ENCODE measurements at regions not wholly inside any gene's neighbourhood (a gene's known extent, or its start where the extent isn't known, plus 50 kb on each side); places are given as distances from the start of the nearest gene placed in this dataset.
"Not testable (repeated sequence)": the region's sequence is repeated elsewhere in the genome, so short reads cannot be mapped to it uniquely, and the experiment has no call there.

DNA sequence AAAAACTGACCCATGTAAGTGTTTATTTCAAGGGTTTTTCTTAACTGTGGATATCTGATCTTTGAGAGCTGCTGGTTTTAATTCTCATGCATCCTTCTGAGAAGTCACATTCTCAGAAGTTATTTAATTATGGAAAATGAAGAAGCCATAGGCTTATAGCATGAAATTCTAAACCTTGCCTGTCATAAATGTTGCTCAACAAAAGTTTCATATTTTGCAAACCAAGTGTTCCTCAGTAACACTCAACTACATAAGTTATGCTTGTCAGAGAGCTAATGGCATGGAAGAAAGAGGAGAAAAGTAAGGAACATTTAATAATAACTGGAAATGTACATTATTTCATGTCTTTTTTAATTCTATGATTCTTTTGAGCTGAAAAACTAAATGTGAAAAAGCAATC is 78.6 kb upstream of the MPP7 start:
- H3K9me3 Mint-ChIP-seq = no peaks in the 10 kb centered on the region
- no peak overlapping the region for H3K27ac Mint-ChIP-seq
- H3K4me3 Mint-ChIP-seq = no peak overlapping the region
- no peaks in the 10 kb centered on the region for H3K36me3 Mint-ChIP-seq (ENCODE audit: low read depth)
- peaks cover 11% of the 10 kb centered on the region for H3K27me3 Mint-ChIP-seq (ENCODE audit: low read depth)
- peaks cover 13% of the 10 kb centered on the region for H3K4me1 Mint-ChIP-seq (ENCODE audit: low read depth)

GRCh38 chr10:28381903-28382347 is 79.1 kb upstream of the MPP7 start:
- Mint-ChIP-seq H3K27ac (no peak overlapping the region), H3K36me3 (ENCODE audit: low read depth) (no peaks in the 10 kb centered on the region), H3K4me3 (no peak overlapping the region), H3K9me3 (no peaks in the 10 kb centered on the region), H3K27me3 (ENCODE audit: low read depth) (peaks cover 9% of the 10 kb centered on the region), H3K4me1 (ENCODE audit: low read depth) (peaks cover 14% of the 10 kb centered on the region)

DNA sequence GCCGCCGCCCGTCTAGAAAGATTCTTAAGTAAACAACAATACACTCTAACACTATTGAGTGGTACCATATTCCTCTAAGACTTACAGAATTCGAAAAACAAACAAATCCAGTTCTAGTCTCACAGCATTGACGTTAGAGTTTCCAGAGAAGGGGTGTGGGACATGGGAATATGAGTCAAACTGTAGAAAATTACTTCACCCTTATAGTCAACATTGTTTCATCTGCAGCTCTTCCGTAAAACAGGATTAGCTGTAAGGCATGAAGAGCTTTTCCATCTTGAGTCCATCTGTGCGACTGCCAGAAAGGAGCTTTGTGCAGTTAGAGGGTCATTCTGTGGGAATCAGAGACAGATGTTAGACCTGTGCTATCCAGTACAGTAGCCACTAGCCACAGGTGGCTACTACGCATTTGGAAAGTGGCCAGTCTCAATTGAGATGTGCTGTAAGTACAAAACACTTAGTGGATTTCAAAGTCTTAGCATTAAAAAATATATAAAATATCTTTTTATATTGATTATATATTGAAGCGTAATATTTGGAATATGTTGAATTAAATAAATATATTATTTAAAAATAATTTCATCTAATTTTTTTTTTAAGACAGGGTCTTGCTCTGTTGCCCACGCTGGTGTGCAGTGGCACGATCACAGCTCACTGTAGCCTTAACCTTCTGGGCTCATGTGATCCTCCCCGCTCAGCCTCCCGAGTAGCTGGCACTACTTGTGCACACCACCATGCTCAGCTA is 79.8 kb upstream of the MPP7 start:
- Mint-ChIP-seq H3K4me1 (ENCODE audit: low read depth) (peaks cover 14% of the 10 kb centered on the region), H3K27me3 (ENCODE audit: low read depth) (peaks cover 8% of the 10 kb centered on the region), H3K9me3 (no peaks in the 10 kb centered on the region), H3K36me3 (ENCODE audit: low read depth) (no peaks in the 10 kb centered on the region), H3K27ac (no peak overlapping the region), H3K4me3 (no peak overlapping the region)

DNA sequence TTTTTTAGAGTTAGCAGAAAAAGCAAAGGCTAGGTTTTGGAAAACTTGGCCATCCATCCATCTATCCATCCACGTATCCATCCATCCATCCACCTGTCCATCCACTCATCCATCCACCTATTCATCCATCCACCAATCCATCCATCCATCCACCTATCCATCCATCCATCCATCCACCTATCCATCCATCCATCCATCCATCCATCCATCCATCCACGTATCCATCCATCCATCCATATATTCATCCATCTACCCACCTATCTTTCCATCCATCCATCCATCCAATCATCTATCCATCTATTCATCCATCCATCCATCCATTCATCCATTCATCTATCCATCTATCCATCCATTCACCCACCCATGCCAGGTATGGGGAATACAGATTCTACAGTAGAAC is 81.7 kb upstream of the MPP7 start:
- Mint-ChIP-seq H3K27ac (no peak overlapping the region), H3K4me1 (ENCODE audit: low read depth) (peaks cover 14% of the 10 kb centered on the region), H3K4me3 (no peak overlapping the region), H3K9me3 (no peaks in the 10 kb centered on the region), H3K36me3 (ENCODE audit: low read depth) (no peaks in the 10 kb centered on the region), H3K27me3 (ENCODE audit: low read depth) (peaks cover 9% of the 10 kb centered on the region)

GRCh38 chr10:28385748-28386502 is 83.1 kb upstream of the MPP7 start:
- Mint-ChIP-seq H3K9me3 (no peaks in the 10 kb centered on the region), H3K4me3 (no peak overlapping the region), H3K27ac (no peak overlapping the region), H3K4me1 (ENCODE audit: low read depth) (peaks cover 7% of the 10 kb centered on the region), H3K36me3 (ENCODE audit: low read depth) (no peaks in the 10 kb centered on the region), H3K27me3 (ENCODE audit: low read depth) (peaks cover 9% of the 10 kb centered on the region)

- H3K4me1 Mint-ChIP-seq (ENCODE audit: low read depth) = peaks cover 7% of the 10 kb centered on the region
Measured at GRCh38 chr10:28386503-28386868, 83.6 kb upstream of the MPP7 start.

GRCh38 chr10:28387140-28387539 is 84.3 kb upstream of the MPP7 start:
- Mint-ChIP-seq H3K4me1 (ENCODE audit: low read depth) (peaks cover 3% of the 10 kb centered on the region), H3K4me3 (no peak overlapping the region), H3K36me3 (ENCODE audit: low read depth) (no peaks in the 10 kb centered on the region), H3K27ac (no peak overlapping the region), H3K27me3 (ENCODE audit: low read depth) (peaks cover 9% of the 10 kb centered on the region), H3K9me3 (no peaks in the 10 kb centered on the region)

More at GRCh38 chr10:28386503-28386868, 83.6 kb upstream of the MPP7 start:
- Mint-ChIP-seq H3K27ac (no peak overlapping the region), H3K36me3 (ENCODE audit: low read depth) (no peaks in the 10 kb centered on the region), H3K9me3 (no peaks in the 10 kb centered on the region), H3K4me3 (no peak overlapping the region), H3K27me3 (ENCODE audit: low read depth) (peaks cover 9% of the 10 kb centered on the region)

DNA sequence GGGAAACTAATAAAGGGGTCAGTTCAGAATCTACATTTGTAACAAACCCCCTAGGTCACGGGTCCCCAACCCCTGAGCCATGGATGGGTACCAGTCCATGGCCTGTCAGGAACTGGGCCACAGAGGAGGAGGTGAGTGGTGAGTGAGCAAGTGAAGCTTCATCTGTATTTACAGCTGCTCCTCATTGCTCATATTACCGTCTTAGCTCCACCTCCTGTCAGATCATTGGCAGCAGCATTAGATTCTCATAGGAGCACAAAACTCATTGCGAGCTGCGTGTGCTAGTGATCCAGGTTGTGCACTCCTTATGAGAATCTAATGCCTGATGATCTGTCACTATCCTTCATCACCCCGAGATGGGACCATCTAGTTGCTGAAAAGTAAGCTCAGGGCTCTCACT is 88.4 kb upstream of the MPP7 start:
- H3K36me3 Mint-ChIP-seq (ENCODE audit: low read depth) = no peaks in the 10 kb centered on the region
- H3K27me3 Mint-ChIP-seq (ENCODE audit: low read depth) = peaks cover 5% of the 10 kb centered on the region
- H3K9me3 Mint-ChIP-seq = no peaks in the 10 kb centered on the region
- no peak overlapping the region for H3K4me3 Mint-ChIP-seq
- no peak overlapping the region for H3K27ac Mint-ChIP-seq
- peaks cover 7% of the 10 kb centered on the region for H3K4me1 Mint-ChIP-seq (ENCODE audit: low read depth)

DNA sequence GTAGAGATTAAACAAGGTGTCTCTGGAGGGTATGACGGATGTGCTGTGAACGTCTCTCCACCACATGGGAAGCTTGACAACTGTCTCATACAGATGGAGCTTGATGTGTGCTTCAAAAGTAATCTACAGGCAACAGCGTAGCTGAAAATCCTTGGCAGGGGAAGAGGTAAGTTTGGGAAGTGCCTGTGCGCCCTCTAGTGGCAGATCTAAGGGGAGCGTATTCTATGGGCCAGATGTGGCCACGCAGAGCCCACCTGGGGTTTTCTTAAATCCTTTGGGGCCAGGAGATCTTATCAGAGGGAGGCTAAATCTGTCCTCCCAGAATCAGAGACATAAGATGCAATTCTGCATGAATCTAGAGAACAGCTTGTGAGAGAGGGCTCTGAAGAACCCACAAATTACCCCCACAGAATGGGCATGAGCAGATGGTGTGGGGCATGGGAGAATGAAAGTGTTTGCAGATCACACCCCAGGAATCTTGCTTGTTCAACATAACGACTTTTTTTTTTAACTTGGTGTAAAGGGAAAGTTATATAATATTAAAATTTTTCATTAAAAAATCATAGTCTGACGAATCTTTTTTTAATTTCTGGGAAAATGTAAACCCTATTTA is 91.2 kb upstream of the MPP7 start:
- Mint-ChIP-seq H3K36me3 (ENCODE audit: low read depth) (no peaks in the 10 kb centered on the region), H3K27me3 (ENCODE audit: low read depth) (peaks cover 6% of the 10 kb centered on the region), H3K4me1 (ENCODE audit: low read depth) (peaks cover 4% of the 10 kb centered on the region), H3K9me3 (no peaks in the 10 kb centered on the region), H3K27ac (no peak overlapping the region), H3K4me3 (no peak overlapping the region)

DNA sequence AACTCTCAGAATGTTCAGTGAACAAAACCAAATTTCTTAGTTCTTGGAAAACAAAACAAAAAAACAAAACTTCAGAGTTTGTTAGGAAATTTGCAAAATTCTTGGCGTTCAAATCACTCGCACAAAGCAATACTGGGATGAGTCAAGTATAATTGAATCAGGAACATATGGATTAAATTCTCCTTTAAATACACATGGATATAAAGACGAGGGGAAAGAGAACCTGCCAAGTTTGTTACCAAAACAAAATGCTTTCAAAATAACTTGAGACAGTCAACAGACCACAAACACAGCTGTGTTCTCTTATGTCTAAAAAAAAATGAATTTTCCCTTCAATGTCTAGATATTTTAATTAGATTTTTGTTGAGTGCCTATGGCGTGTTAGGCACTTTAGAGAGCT is 93.5 kb upstream of the MPP7 start:
- Mint-ChIP-seq H3K36me3 (ENCODE audit: low read depth) (no peaks in the 10 kb centered on the region), H3K27ac (no peak overlapping the region), H3K4me3 (no peak overlapping the region), H3K9me3 (no peaks in the 10 kb centered on the region), H3K4me1 (ENCODE audit: low read depth) (peaks cover 4% of the 10 kb centered on the region), H3K27me3 (ENCODE audit: low read depth) (peaks cover 6% of the 10 kb centered on the region)

DNA sequence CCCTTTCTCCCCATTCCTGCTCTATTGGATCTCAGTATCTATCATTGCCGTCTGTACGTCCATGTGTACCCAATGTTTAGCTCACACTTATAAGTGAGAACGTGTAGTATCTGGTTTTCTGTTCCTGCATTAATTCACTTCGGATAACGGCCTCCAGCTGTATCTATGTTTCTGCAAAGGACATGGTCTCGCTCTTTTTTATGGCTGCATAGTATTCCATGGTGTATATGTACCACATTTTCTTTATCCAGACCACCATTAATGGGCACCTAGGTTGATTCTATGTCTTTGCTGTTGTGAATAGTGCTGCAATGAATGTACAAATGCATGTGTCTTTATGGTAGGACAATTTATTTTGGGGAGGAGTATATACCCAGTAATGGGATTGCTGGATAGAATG is 94.4 kb upstream of the MPP7 start:
- no peak overlapping the region for H3K27ac Mint-ChIP-seq
- H3K36me3 Mint-ChIP-seq (ENCODE audit: low read depth) = no peaks in the 10 kb centered on the region
- peaks cover 6% of the 10 kb centered on the region for H3K27me3 Mint-ChIP-seq (ENCODE audit: low read depth)
- no peak overlapping the region for H3K4me3 Mint-ChIP-seq
- H3K4me1 Mint-ChIP-seq (ENCODE audit: low read depth) = peaks cover 4% of the 10 kb centered on the region
- H3K9me3 Mint-ChIP-seq = no peaks in the 10 kb centered on the region

- no peak overlapping the region for H3K4me3 Mint-ChIP-seq
- H3K27ac Mint-ChIP-seq = no peak overlapping the region
- H3K9me3 Mint-ChIP-seq = no peaks in the 10 kb centered on the region
- no peaks in the 10 kb centered on the region for H3K4me1 Mint-ChIP-seq (ENCODE audit: low read depth)
- no peaks in the 10 kb centered on the region for H3K36me3 Mint-ChIP-seq (ENCODE audit: low read depth)
- peaks cover 6% of the 10 kb centered on the region for H3K27me3 Mint-ChIP-seq (ENCODE audit: low read depth)
Measured at GRCh38 chr10:28400176-28400575, 97.3 kb upstream of the MPP7 start.

GRCh38 chr10:28400681-28401080 is 97.8 kb upstream of the MPP7 start:
- no peak overlapping the region for H3K4me3 Mint-ChIP-seq
- no peak overlapping the region for H3K27ac Mint-ChIP-seq
- H3K36me3 Mint-ChIP-seq (ENCODE audit: low read depth) = no peaks in the 10 kb centered on the region
- no peaks in the 10 kb centered on the region for H3K4me1 Mint-ChIP-seq (ENCODE audit: low read depth)
- H3K9me3 Mint-ChIP-seq = no peaks in the 10 kb centered on the region
- peaks cover 6% of the 10 kb centered on the region for H3K27me3 Mint-ChIP-seq (ENCODE audit: low read depth)

GRCh38 chr10:28402611-28403073 is 99.8 kb upstream of the MPP7 start:
- not testable (repeated sequence) for H3K27ac Mint-ChIP-seq; H3K4me1 Mint-ChIP-seq (ENCODE audit: low read depth); H3K36me3 Mint-ChIP-seq (ENCODE audit: low read depth); H3K9me3 Mint-ChIP-seq; H3K27me3 Mint-ChIP-seq (ENCODE audit: low read depth); H3K4me3 Mint-ChIP-seq

- H3K4me1 Mint-ChIP-seq (ENCODE audit: low read depth) = no peaks in the 10 kb centered on the region
- H3K27me3 Mint-ChIP-seq (ENCODE audit: low read depth) = no peaks in the 10 kb centered on the region
- no peaks in the 10 kb centered on the region for H3K9me3 Mint-ChIP-seq
- no peak overlapping the region for H3K4me3 Mint-ChIP-seq
- no peaks in the 10 kb centered on the region for H3K36me3 Mint-ChIP-seq (ENCODE audit: low read depth)
- H3K27ac Mint-ChIP-seq = no peak overlapping the region
Measured at GRCh38 chr10:28403090-28403489, 100.2 kb upstream of the MPP7 start.
